ENCODE measurements at regions not wholly inside any gene's neighbourhood (a gene's known extent, or its start where the extent isn't known, plus 50 kb on each side); places are given as distances from the start of the nearest gene placed in this dataset.
"Not testable (repeated sequence)": the region's sequence is repeated elsewhere in the genome, so short reads cannot be mapped to it uniquely, and the experiment has no call there.

DNA sequence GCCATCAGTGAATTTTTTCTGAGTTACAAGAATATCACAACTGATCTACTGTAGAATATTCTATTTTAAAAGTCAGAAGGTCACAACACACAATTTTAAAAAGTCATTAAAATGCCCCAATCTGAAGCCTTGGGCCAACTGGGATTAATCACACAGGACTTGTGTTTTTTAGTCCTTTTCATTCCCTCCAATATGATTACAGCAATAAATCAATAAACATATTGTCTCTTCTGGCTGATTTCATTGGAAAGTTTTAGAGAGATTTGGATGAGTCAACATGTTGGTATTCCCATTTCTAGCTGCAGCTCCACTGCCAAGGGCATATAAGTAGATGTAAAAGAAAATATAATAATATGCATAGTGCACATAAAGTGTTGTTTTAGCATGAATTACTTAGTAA, 85.8 kb downstream of the NIBAN1 start:
- DNase-seq (ENCODE audit: low read depth) = no peak

DNA sequence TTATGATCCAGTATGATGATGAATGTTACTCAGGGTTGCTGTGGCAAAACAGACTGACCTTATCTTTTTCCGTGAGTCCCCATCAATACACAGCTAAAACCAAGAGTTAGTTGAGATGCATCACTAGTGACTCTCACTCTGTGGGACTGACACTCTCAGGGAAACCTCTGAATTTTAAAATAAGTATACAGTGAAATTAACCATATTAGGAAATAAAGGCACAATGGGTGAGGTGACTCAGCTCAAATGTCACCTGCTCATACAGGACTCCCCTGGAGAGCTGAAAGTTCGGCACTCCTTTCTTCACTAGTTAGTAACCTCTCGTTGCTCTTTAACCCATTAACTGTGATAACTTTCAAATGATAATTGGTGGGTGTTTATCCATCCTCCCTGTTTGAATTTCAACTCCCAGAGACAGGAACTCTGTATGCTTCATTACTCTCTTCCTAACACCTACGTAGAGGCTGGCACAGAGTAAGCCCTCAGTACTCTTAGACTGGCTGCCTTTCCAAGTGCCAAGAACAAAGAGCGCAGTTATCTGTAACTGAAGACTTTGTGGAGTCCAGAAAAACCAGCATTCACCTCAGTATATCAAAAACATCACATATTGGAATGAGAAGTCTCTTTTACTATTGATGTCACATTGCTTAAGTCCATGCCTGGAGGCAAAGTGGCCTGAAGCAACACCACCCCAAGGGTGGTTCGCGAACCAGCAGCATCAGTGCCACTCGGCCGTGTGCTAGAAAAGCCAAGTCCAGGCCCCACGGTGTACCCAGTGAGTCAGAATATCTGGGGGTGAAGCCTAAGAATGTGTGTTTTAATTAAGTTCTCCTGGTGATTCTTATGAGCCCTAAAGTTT, 91.1 kb downstream of the NIBAN1 start:
- DNase-seq (ENCODE audit: low read depth) = no peak

DNA sequence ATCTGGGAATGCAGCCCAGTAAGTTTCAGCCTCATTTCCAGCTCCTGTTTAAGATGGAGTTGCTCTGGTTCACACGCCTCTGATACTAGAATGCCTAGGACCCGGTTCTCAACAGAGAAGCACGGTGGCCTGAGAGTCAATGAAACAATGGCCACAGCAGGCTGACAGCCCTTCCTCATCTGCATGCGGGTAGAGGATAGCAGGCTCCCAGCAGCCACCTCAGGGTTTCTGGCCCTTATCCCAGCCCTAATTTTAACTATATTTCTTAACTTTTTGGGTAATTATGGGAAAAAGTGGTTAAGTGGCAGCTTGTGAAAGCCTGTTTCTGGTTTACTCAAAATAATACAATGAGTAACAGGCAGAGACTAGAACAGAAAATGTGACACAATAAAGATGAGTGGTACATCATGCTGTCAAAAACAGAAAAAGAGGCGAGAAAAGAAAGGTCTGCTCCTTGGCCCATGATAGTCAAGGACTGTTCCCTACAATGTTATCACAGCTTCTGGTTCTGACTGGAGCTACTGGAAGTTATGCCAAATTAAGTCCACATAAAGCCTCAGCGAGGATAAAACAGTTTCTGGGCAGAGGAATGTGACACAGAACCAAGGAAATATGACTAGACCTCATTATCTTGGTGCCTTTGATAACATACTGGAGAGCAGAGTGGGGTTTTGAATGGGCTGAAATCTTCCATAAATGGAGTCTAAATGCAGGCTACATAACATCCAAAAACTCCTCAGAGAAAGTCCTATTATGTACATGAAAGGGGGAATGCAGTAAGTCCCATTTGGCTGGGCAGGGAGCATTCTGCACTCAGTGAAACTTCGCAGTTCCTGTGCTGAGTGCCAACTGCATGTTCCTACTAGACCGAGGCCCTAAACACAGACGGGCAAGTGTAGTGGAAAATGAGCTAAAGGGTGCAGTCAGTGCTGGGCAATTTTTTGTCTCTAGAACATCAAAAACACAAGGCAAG, 92.1 kb downstream of the NIBAN1 start:
- no peak for DNase-seq (ENCODE audit: low read depth)

DNA sequence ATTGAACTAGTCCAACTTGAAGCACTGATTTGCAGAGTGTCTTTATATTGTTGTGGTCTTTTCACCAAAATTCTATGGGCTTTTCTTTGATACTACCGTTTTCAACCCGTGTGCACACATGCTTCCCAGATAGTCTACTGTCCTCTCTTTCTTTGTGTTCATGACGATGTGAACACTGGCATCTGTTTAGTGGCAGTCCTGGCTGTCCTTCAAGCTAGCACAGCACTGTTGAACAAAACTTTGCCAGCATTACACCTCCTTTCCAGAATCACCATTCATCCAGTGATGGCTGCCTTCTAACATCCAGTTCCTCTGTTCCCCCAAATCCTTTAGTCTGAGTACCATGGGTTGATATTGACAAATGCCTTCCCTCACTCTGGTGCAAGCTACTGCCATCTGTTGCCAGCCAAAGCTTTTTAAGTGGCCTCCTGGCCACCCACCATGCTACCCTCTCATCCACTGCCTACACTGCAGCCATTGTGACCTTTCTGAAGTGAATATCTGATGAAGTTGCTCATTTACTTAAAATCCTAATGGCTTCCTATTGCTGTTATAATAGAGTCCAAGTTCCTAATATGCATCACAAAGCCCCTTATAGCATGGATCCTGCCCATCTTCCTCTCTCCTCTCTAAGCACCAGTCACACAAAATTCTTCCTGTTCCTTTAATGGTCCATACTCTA, 94.3 kb downstream of the NIBAN1 start:
- no peak for DNase-seq (ENCODE audit: low read depth)

DNA sequence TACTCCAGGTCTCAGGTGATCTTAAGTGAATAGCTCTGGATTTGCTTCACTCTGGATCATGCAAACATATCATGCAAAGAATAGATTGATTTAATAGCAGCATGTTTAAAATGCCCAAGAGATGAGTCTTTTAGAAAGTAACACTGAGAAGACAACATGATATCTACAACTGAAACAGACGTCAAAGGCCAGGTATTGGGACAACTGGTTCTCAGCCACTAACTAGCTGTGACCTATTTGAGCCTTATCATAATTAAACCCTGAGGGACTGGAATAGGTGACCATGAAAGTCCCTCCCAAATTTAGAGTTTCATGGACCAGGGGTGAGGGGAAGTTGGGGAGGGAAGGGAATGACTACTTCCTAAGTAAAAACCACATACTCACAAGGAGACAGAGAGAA, 95.7 kb downstream of the NIBAN1 start:
- DNase-seq (ENCODE audit: low read depth) = no peak

DNA sequence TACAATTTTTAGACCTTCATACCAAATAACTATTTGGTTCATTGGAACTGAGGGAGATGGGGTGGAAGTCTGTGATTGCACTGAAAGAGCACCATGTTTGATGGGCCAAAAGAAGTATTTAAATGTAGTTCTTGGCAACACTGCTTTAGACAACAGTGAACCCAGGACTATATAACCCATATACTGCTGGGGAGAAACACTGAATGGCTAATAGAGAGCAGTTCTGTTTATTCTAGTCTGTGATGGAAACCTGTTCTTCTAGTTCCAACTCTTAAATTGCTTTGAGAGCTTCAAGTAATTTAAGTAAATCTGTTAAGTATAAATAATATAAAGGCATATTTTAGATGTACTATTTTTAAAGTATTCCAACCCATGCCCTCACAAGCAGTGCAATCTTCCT, 96.3 kb downstream of the NIBAN1 start:
- DNase-seq (ENCODE audit: low read depth) = no peak

DNA sequence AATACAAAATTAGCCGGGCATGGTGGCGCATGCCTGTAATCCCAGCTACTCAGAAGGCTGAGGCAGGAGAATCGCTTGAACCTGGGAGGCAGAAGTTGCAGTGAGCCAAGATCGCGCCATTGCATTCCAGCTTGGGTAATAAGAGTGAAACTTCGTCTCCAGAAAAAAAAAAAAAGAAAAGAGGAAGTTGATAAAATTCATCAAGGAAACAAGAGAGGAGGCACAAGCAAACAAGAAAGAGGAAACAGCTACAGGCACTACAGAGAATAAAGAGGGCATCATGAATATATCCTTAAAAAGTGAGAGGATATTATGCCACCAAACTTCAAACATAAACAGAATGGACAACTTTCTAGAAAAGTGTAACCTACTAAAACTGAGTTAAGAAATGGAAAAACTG, 98.3 kb downstream of the NIBAN1 start:
- not testable (repeated sequence) for DNase-seq (ENCODE audit: low read depth)

DNA sequence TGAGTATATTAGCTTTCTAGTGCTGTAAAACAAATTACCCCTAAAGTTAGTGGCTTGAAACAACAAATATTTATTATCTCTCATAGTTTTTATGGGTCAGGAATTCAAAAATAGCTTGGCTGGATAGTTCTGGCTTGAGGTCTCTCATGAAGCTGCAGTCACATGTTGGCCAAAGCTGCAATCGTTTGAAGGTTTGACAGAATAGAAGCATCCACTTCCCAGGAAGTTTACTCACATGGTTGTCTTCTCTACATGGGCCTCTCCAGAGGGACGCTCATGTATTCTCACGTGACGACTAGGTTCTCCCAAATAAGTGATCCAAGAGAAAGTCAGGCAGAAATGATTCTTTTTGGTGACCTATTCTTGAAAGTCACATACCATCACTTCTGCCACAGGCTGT, 99.1 kb downstream of the NIBAN1 start:
- no peak for DNase-seq (ENCODE audit: low read depth)

DNA sequence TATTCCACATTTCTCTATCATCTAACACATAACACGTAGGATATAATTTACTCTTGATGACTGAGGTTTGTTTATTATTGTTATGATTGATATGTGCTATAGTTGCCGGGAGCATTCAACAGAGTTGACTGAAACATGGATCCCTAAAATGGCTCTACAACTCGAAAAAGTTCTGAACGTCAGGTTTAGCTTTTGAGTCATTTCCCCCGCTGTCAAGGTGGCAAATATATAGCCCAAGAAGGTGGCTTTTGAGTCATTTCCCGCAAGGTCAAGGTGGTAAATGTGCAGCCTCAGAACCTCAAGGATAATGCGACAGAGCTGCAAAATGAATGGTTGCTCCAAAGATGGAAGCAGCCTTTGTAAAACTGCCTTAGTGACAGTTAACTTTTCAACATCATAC, 104.0 kb downstream of the NIBAN1 start:
- no peak for DNase-seq (ENCODE audit: low read depth)

DNA sequence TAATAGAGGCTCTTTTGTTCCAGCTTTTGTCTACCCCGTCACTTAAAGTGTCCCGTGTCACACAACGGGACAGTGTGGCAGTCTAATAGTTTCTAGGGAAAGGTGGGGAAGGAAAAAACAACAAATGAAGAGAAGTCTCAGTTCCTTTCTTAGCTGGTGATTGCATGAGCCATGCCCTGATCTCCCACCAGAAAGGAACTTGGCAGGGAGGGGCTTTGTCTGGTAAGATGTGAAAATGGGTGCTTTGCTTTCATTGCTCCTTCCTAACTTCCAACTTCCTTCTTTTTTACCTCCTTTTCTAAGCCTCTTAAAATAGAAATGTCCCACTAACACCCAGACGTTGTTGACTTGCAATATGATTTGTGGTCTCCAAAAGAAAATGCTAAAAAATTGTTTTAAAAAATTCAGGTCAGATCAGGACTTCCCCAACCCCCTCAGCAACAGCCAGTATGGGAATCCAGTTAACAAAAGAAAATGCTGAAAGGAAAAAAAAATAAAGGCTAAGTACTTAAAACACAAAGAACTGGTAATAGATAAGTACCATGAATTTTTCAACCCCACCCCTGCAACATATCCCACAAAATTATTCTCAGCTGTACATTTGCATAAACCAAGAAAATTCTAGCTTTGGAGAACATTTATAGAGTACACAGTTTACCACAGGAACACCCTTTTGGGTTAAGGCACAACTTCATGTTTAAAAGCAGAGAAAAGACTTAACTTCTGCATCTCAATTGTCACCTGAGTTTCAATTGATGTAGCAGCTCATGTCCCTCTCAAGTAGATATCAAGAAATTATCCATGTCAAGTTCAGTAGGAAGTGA, 106.2 kb downstream of the NIBAN1 start:
- no peak for DNase-seq (ENCODE audit: low read depth)

DNA sequence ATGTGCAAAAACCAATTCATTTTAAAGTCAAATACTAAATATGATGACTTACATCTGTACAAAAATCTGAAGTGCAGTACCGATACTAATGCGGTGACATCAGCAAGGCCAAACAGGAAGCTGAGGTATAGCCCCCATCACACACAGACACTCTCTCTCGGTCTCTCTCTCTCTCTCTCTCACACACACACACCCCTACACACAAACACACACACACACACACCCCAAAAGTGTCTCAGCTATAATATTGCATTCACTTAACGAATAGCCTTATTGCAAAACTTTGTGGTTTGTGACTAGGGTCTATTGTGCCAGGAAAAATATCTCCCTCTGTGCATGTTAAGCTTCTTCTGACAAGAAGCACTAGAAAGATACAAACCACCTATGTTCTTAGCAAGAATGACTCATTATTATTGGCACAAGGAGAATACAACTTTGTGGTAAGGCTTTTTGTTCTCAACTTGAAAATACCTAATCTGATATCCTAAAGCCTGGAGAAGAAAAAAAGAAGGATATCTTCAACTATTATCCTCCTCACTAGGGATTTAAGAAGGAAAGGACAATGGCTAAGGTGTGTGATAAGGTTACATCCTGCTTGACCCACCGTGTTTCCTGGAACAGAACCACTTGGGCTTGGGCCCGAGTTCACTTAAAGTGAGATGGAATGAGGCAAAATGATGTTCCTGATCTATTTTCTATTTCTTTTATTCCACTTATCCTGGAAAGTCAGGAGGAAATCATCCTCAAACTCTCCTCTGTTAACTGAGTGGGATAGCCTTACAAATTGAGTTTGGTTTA, 107.1 kb downstream of the NIBAN1 start:
- no peak for DNase-seq (ENCODE audit: low read depth)

DNA sequence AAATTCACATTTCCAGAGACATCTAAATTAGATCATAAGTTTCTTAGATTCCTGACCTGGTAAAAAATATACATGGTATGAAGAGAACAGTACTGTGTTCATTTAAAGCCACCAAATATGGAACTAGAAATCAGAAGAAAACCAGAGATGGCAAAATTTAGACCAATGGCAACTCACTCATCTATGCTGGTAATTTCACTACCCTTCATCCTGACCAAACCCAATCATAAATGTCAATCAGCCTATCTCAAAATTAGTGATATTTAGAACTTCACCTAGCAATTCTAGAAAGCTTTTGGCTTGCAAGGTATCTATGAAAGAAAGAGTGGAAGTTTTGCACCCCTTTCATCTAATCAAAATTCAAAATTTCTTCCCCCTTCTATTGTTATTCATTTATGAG, 107.7 kb downstream of the NIBAN1 start:
- DNase-seq (ENCODE audit: low read depth) = no peak

DNA sequence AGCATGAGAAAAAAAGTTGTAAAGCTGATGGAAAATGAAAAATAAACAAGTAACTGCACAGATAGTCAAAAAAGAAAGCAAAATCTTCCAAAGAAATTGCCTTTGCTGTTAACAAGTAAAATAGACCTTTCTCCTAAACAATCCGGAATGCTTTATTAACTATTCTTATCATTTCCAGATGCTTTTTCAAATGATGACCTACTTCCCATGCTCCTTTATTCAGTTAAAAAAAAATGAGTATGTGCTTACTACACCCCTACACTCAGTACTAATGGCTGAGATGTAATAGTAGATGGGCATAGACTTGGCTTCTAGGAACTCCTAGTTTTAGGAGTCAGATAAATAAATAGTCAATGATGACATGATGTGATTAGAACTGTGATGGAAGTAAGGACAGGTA, 108.5 kb downstream of the NIBAN1 start:
- no peak for DNase-seq (ENCODE audit: low read depth)

DNA sequence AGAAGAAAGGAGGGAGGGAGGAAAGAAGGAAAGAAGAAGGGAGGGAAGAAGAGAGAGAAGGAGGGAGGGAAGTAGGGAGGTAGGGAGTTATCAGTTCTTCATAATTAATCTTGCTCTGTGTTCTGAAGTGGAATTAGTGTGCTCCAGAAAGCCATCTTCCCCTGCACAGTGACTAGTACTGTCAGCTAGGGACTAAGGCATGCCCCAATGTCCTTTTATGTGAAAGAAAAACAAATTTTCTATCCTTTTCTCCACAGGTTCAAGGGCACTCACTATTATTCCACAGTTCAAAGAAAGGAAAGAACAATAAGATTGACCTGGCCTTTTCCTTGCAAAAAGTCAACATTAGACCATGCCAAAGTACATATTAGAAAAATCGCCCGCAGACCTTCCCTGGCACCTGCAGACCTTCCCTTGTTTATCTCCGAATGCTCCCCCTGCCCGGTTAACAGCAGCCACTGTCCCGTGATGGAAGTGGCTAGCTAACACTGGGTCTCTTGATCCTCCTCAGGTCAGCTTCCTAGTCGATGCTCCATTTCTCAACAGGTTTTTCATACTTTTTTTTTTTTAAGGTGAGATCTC, 107.2 kb upstream of the EDEM3 start:
- no peak for DNase-seq (ENCODE audit: low read depth)

DNA sequence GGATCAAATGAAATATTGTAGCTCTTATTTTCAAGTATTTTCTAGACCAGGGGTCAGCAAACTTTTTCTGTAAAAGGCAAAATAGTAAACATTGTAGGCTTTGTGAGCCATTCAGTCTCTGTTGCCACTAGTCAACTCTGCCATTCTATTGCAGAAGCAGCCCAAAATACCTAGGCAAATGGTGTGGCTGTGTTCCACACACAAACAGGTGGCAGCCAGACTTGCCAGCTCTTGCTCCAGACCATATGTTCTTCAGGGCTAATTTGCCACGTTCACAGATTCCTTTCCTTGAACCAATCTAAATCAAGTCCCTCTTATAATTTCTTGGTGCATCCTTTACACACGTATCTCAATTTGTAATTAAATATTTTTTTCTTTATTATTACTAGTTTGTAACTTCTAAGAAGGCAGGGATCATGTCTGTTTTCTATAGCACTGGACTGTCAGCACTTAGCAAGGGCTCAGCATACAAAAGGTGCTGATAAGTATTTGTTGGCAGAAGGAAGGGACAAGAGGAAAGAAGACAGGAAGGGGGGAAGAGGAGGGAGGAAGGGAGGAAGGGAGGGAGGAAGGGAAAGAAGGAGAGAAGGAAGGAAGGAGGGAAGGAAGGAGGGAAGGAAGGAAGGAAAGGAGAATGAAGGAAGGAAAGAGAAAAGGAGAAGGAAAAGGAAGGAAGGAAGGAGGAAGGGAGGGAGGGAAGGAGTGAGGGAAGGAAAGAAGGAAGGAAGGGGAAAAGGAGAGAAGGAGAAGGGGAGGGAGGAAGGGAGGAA, 106.5 kb upstream of the EDEM3 start:
- no peak for DNase-seq (ENCODE audit: low read depth)

DNA sequence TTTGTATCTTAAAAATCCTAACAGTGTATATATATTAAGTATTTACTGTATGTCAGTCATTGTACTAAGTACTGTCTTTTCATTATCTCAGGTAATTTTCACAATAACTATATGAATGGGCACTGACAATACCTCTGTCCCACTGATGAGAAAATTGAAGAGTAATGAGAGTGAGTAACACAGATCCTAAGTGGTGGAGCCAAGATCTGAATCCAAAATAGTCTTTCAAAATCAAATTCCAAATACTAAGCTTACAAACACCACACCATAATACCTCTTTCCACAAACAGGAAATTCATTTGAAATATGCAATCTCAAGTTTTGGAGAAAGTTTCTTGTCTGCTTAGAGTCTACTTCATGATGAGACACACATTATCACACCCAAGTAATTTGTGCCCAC, 105.9 kb upstream of the EDEM3 start:
- no peak for DNase-seq (ENCODE audit: low read depth)

DNA sequence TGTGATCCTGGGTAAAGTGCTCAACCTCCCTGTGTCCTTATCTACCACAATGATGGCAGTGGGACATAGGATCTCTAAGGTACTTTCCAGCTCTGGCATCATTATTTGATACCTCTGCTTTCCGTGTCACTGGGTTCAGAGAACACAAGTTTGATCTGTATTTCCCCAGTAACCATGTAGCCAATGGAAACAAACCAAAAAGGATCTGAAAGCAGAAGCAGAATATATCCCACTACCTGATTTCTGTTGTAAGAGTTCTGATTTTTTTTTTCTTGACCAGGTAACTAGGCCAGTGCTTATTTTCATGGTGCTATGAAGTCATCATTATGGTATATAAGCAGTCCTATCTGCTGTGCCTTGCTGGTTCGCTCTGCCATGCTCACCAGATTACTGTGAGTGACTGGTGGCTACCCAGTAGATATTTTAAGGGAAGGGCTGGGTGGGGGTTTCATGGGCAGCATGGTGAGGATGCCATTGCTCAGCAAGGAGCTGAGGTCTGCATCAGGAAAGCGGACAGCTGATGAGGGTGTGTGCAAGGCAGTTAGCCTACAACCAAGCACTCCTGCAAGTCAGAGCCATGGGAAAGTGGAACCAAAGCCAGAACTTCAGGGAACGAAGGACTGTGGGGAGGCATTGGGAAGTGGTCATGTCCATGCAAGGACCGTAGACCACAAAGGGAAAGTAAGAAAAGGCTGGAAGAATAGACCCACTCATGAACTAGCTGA, 104.9 kb upstream of the EDEM3 start:
- DNase-seq (ENCODE audit: low read depth) = no peak

DNA sequence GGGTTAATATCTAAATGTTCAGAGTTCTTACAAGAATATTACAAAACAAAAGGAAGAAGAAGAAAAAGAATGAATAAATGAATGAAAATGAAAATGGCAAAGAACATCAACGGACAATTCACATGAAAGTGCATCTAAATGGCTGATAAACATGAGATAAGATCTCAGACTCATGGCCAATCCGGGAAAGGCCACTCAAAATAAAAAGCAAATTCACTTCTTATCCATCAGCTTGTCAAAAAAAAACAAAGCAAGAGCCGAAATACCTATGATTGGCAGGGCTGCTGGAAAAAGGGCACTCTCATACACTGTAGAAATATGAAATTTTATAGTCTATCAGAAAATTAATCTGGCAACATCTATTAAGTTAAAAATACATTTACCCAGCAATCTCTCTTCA, 103.6 kb upstream of the EDEM3 start:
- no peak for DNase-seq (ENCODE audit: low read depth)
